Liver (tissue), 8 donors: ENCODE measurements at regions not wholly inside any gene's neighbourhood (a gene's known extent, or its start where the extent isn't known, plus 50 kb on each side); places are given as distances from the start of the nearest gene placed in this dataset.

Source experiments
- DNase-seq: peaks from one replicate; pipeline ENCODE4 v3.0.0-alpha.2; 2017; ENCODE audit warnings: low spot score
- H3K27ac ChIP-seq, 2 donors: one replicate each; pipeline ENCODE4 v1.7.0; 2013; ENCODE audit warnings: inconsistent platforms in 2 of 2, low read length in 2 of 2, control low read depth in 1 of 2, low read depth in 1 of 2, mild to moderate bottlenecking in 1 of 2
- H3K27me3 ChIP-seq, 4 donors: one replicate each; pipeline versions ENCODE4 v1.6.1 to v1.7.0; 2013; ENCODE audit warnings: low read length in 3 of 4, inconsistent platforms in 1 of 4, mild to moderate bottlenecking in 1 of 4, moderate library complexity in 1 of 4; ENCODE audit not compliant: control insufficient read depth in 4 of 4, insufficient read depth in 4 of 4
- H3K36me3 ChIP-seq, 4 donors: one replicate each; pipeline versions ENCODE4 v1.6.1 to v1.7.0; 2013; ENCODE audit warnings: low read length in 3 of 4, mild to moderate bottlenecking in 3 of 4, low read depth in 1 of 4, moderate library complexity in 1 of 4; ENCODE audit not compliant: control insufficient read depth in 4 of 4, insufficient read depth in 3 of 4
- H3K4me1 ChIP-seq, 4 donors: one replicate each; pipeline versions ENCODE4 v1.6.1 to v1.7.0; 2013; ENCODE audit warnings: low read length in 3 of 4, mild to moderate bottlenecking in 3 of 4, moderate library complexity in 1 of 4; ENCODE audit not compliant: control insufficient read depth in 4 of 4, insufficient read depth in 4 of 4
- H3K4me3 ChIP-seq, 3 donors: one replicate each; pipeline versions ENCODE4 v1.6.1 to v1.7.0; 2013; ENCODE audit warnings: low read length in 3 of 3, control low read depth in 1 of 3, low read depth in 1 of 3, mild to moderate bottlenecking in 1 of 3
- H3K9ac ChIP-seq, 2 donors: one replicate each; pipeline ENCODE4 v1.7.0; 2013; ENCODE audit warnings: low read length in 2 of 2, mild to moderate bottlenecking in 2 of 2, moderate library complexity in 2 of 2, control low read depth in 1 of 2, low read depth in 1 of 2
- H3K9me3 ChIP-seq, 4 donors: one replicate each; pipeline versions ENCODE4 v1.6.1 to v1.7.0; 2013; ENCODE audit warnings: low read length in 3 of 4; ENCODE audit not compliant: control insufficient read depth in 4 of 4
- ATF3 ChIP-seq: IDR thresholded peaks from 2 replicates; pipeline ENCODE4 v1.6.1; 2016; ENCODE audit warnings: antibody characterized with exemption
- CTCF ChIP-seq: fragments of 150-350 bp; IDR thresholded peaks from 2 replicates; pipeline ENCODE4 v1.5.1; 2017; ENCODE audit warnings: improper control_type of control experiment, low read depth, low read length; ENCODE audit not compliant: missing input control
- FOXA1 ChIP-seq: IDR thresholded peaks from 2 replicates; pipeline ENCODE4 v1.6.1; 2016; ENCODE audit warnings: antibody characterized with exemption
- GABPA ChIP-seq, 2 donors: IDR thresholded peaks in 1 of 2; conservative IDR thresholded peaks in 1 of 2; 2 replicates each; pipeline ENCODE4 v1.6.1; 2016; ENCODE audit warnings: antibody characterized with exemption in 2 of 2, mild to moderate bottlenecking in 1 of 2, moderate library complexity in 1 of 2
- HNF4A ChIP-seq, 2 donors: conservative IDR thresholded peaks; 2 replicates each; pipeline ENCODE4 v1.6.1; 2016; ENCODE audit warnings: antibody characterized with exemption in 2 of 2, mild to moderate bottlenecking in 2 of 2
- HNF4G ChIP-seq: IDR thresholded peaks from 2 replicates; pipeline ENCODE4 v1.6.1; 2016; ENCODE audit warnings: antibody characterized with exemption
- RAD21 ChIP-seq, 2 donors: IDR thresholded peaks; 2 replicates each; pipeline ENCODE4 v1.6.1; 2016; ENCODE audit warnings: antibody characterized with exemption in 2 of 2, mild to moderate bottlenecking in 2 of 2
- REST ChIP-seq: IDR thresholded peaks from 2 replicates; pipeline ENCODE4 v1.6.1; 2016; ENCODE audit warnings: antibody characterized with exemption, mild to moderate bottlenecking
- RXRA ChIP-seq, 2 donors: IDR thresholded peaks; 2 replicates each; pipeline ENCODE4 v1.6.1; 2017 to 2018; ENCODE audit warnings: antibody characterized with exemption in 2 of 2, mild to moderate bottlenecking in 1 of 2
- SP1 ChIP-seq: IDR thresholded peaks from 2 replicates; pipeline ENCODE4 v1.6.1; 2018; ENCODE audit warnings: antibody characterized with exemption, mild to moderate bottlenecking
- TAF1 ChIP-seq: conservative IDR thresholded peaks from 2 replicates; pipeline ENCODE4 v1.6.1; 2016; ENCODE audit warnings: antibody characterized with exemption, mild to moderate bottlenecking
- YY1 ChIP-seq: IDR thresholded peaks from 2 replicates; pipeline ENCODE4 v1.6.1; 2016; ENCODE audit warnings: antibody characterized with exemption, mild to moderate bottlenecking
- WGBS: extraction: QIAGEN DNeasy Blood & Tissue Kit; methylation state at CpG from one replicate; pipeline ENCODE4 v1.1.7; 2013; 5-methylcytosine and 5-hydroxymethylcytosine counted together
- TF ChIP-seq, protein P1 (sequence below): IDR thresholded peaks from 2 replicates; pipeline ENCODE4 v1.6.1; 2016; ENCODE audit warnings: antibody characterized with exemption
- donor health status: healthy.
- donor health status: healthy.
- donor health status: healthy.
- donor health status: healthy.
- donor health status: healthy.

DNA sequence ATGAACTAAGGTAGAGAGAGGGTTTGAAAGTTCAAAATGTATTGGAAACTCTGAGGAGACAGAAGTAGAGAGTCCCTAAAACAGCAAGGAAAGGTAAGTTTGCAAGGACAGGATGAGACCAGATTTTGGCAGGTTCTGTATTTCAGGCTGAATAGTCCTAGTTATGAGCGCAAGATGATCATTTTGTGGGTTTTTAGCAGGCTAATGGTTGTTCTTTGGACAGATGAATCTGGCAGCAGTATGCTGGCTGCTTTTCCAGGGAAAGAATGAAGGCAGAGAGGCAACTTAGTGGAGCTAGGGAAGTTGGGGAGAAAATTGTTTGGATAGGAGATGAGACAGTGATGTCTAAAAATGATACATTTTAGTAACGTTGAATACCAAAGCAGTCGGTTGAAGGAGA lies 243.5 kb upstream of the NRIP1 start (continued):
- TF ChIP-seq CTCF, result no peak
- no peak for TF ChIP-seq TAF1
- no peak for TF ChIP-seq YY1
- no peak for TF ChIP-seq ATF3
- no peak for TF ChIP-seq RXRA (IDR thresholded peaks at IDR 0.05)

DNA sequence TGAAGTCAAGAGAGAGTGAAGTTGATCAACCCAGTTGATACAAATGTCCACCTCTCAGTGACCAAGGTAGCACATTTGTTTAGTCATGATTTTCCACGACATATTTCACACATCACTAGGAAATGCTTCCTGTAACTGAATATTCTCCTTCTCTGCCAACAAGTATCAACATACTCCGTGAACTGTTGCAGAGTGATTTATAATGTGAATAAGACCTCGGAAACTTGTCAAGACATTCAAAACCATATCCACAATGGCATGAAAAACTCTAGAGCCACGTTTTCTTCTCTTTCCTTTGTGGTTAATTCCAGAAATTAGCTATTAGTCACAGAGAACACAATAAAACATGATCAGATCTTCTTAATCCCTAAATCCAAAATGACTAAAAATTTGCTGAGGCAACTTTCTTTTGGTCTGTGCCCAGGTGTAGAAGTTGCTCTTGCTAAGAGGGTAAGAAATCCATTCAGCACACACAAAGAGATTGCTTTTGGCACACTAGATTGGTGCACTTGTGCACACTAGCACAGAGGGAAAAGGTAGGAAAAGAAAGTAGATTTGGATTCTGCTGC lies 244.3 kb upstream of the NRIP1 start:
- Histone ChIP-seq H3K27me3 (no peaks in the 10 kb centered on the region), H3K9me3 (no peaks in the 10 kb centered on the region), H3K4me1 (no peaks in the 10 kb centered on the region), H3K4me3 (no peak overlapping the region), H3K27ac (no peak overlapping the region), H3K9ac (no peak overlapping the region), H3K36me3 (no peaks in the 10 kb centered on the region)
- 75% methylated on average over 4 of the region's 4 CpGs for WGBS
- DNase-seq, result no peak
- TF ChIP-seq HNF4A (conservative IDR thresholded peaks at IDR 0.05) (no peak), GABPA (IDR thresholded peaks at IDR 0.05 in 1 of 2, conservative IDR thresholded peaks at IDR 0.05 in 1 of 2) (no peak), SP1 (no peak), FOXA1 (no peak), RAD21 (IDR thresholded peaks at IDR 0.05) (no peak), HNF4G (no peak), REST (no peak), ATF3 (no peak), YY1 (no peak), RXRA (IDR thresholded peaks at IDR 0.05) (no peak)
- TF ChIP-seq, protein P1, sequence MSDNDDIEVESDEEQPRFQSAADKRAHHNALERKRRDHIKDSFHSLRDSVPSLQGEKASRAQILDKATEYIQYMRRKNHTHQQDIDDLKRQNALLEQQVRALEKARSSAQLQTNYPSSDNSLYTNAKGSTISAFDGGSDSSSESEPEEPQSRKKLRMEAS, result no peak

GRCh38 chr21:15309721-15310120 lies 244.9 kb upstream of the NRIP1 start:
- DNase-seq, result no peak
- no peaks in the 10 kb centered on the region for H3K9me3 ChIP-seq
- H3K9ac ChIP-seq, result no peak overlapping the region
- no peaks in the 10 kb centered on the region for H3K36me3 ChIP-seq
- H3K4me3 ChIP-seq, result no peak overlapping the region
- peak in 1 of 2 donors; percentile 39 for TF ChIP-seq RAD21 (IDR thresholded peaks at IDR 0.05)
- no peak for TF ChIP-seq HNF4A (conservative IDR thresholded peaks at IDR 0.05)
- no peaks in the 10 kb centered on the region for H3K27me3 ChIP-seq
- WGBS, result 51% methylated on average over 3 of the region's 3 CpGs
- no peaks in the 10 kb centered on the region for H3K4me1 ChIP-seq
- H3K27ac ChIP-seq, result no peak overlapping the region
